ENCODE measurements at regions not wholly inside any gene's neighbourhood (a gene's known extent, or its start where the extent isn't known, plus 50 kb on each side); places are given as distances from the start of the nearest gene placed in this dataset.

DNA sequence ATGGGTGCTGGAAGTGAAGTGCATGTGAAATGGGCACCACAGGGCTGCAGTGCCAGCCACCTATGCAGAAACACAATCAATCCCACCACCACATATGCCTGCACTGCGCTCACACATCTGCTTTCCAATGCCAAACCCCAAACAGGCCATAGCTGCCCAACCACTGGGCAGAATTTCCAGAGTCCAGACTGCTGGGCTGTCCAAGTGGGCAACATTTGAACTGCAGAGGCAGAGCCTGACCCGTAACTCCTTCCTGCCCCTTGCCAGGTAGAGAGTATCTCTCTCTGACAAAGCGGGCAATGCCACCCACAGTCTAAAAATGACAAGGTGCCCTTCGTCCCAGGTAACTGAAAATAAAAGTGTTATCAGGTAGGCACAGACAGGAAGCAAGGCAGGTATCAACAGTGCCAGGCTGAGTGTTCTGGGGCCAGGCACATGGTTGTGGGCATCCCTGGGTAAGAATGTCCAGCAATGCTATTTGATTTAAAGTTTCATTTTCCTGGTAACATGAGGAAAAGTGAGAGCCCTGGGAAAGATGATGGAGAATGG is 79.5 kb downstream of the FOXA2 start:
- no peak for DNase-seq

DNA sequence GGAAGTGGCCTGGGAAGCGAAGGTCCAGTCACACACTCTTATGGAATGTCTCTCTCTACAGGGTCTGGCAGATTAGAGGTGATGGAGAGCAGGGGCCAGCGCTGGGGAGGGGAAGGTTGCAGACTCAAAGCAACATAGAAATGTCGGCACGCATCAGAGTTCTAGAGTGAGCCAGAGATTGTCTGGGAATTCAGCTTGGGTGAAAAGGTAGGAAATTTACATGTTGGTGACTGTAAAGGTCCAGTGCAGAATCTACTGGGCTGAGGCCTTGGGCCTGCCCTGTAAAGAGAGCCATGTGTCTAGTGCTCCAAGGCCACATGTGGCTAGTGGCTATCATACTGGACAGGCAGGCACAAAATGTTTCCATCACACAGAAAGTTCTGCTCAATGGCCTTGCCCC is 80.8 kb downstream of the FOXA2 start:
- DNase-seq, result no peak

DNA sequence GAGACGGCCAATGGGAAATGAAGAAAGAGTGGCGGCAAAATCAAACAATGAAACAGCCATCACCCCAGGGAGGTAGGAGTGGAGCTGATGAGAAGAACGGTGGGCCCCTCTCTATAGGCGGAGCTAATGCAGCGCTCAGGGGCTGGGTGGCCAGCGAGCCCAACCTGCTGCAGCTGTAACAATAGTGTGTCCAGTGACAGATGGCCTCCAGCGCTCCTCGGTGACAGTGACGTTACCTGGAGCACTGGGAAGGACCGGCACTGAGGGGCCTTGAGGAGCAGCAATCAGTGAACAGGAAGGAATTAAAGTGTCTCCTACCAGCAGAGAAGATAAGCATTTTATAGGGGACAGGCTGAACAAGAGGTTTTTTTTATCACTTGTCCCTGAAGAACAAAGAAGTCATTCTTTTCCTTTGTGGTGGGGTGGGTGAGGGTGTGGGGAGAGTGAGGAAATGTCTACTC is 81.6 kb downstream of the FOXA2 start:
- no peak for DNase-seq

DNA sequence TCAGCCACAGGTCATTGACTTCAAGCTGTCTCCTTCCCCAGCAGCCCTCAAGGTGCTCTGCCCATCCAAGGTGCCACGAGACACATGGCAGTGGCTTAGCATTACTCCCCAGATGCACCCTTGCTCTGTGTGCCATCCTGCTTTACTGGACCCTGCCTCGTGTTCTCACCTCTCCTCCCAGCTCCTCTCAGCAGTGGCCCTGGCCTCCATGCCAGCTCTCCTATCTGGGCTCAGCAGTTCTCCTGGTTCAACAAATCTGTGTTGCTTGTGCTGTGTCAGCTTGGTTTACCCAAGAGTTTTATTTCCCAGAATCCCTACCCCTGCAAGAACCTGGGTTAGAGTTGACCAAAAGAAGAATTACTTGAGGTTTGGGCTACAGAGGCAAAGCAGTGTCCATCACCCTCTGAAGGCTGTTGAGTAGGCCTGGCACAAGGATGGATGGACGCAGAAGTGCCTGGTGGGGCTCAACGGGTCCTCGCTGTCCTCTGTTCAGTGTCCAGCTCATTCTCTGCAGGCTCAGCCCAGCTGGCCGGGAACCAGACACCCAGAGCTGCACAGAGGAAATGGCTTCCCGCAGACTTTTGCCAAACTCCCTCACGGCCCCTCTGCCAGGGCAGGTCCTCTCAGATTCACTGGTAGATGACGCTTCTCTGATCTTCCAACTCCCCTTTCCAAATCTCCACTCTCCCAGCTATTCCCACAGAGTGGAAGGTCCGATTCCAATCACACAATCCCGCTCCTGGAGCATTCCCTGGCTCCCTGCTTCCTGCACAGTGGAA is 82.6 kb downstream of the FOXA2 start:
- no peak for DNase-seq

DNA sequence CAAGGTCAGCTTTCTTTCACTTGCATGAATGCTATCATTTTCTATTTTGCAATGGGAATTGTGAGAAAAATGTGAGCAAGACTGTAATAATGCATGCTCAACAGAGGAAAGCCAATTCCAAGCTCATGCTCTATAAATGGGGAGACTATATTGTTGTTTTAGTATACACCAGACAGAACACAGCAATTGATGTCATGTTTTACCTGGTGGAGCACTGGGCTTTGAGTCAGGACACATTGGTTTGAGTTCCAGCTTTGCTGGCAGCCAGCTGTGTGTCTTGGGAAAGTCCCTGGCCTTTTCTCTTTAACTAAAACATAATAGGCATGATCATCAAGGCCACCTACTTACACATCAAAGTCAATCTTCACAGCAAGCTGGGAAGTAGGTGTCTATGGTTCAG is 83.3 kb downstream of the FOXA2 start:
- DNase-seq, result no peak

DNA sequence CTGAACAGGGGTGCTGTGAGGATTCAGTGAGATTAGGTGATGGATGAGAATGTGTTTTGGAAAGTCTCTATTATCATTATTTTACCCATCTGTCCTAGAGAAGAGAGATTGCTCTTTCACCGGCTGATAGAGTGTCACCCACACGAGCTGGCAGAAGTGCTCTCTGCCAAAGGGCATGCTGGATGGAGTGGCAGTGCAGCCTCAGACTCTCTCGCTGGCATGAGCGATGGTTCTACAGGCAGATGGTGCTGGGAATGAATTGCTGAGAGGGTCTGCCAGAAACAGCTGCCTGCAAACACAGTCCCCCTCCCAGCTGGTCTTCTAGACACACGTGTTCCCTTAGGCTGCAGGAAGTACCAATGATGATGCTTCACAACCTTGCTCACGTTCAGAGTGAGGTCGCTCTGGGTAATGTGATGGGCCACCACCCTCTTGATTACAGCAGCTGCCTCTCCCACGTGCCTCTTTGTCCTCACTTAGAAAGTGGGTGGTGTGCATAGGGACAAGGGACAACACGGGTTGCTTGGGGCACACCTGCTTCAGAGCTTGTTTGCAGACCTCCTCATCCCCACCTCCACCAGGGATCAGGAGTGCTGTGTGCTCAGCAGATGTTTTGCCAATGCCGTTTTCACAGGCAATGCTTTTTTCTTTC is 84.7 kb downstream of the FOXA2 start:
- DNase-seq, result no peak

DNA sequence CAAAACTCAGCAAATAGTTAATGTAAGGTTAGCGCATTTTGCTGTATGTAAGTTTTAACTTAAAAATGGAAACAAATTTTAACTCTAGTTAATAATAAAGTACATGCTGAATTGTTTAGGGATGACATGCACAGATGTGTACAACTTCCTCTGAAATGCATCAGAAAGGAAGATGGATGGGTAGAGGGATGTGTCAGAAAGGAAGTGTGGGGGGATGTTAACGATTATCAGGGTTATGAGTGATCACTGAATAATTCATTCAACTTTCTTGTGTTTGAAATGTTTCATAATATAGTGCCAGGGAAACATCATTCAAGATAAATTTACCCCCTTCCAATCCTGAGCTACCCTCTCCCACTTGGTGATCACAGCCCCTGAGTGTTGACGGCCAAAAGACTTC is 87.6 kb downstream of the FOXA2 start:
- DNase-seq, result no peak

DNA sequence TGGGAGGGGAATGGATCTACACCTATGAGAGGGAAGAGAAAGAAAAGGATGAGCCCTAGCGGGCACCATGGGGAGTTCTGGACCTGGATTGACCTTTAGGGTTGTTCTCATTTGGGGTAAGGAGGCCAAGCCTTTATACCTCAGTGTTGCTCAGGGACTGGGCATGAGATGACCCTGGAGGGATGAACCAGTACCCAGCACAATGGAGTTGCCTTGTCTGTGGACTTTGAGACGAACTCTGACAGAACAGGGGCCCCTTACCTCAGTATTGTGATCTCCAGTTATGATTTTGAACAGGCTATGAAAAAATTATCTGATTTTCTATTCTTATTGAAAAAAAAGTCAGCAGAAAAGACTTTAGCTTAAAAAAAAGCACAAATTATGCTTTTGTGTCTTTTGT is 88.6 kb downstream of the FOXA2 start:
- DNase-seq, result no peak

DNA sequence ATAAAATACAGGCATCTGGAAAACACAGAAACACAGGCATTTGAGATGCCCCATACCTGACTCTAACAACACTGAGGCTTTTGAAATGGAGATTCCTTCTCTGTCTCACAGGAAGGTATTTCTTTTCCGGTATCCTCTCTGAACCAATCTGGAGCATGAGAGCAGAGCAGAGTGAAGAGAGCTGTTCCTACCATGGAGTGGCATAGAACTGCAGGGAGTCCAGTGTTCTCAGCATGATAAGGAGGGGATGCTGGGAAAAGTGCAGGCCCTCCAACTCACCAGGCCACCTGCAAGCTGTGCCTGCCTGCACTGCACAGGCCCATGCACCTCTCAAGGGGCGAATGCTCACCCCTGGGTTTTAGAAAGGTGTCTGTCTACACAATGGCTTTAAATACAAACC is 89.2 kb downstream of the FOXA2 start:
- no peak for DNase-seq

DNA sequence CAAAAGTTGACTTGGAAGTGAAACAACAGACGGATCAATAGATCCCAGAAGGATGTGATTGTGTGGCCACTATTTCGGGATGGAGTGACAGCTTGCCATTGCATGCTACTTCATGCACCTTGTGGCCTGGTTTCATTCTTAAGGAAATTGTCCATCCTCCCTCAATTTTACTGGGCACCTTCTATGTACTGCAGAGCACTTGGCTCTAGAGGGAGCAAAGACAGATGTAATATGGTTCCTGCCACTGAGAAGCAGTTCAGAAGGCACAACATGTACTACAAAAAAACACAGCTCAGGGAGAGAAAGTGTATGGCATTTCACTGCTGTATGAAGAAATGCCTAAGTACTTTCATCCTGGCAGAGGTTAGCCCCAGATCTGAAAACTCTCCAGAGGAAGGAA is 91.9 kb downstream of the FOXA2 start:
- DNase-seq, result no peak

DNA sequence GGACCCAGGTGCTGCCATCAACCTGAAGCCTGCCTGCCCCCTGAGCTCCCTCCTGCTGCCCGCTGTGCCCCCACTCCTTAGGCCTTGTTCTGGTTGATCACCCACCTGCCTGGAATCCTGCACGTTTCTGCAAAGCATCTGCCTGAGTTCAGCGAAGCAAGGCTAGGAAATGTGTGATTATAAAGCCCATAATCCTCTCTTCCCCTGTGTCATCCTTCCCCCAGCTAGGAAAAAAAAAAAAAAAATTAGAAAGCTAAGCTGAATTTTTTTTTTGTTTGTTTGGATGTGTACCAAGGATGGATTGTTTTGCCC is 93.2 kb downstream of the FOXA2 start:
- DNase-seq, result peak; percentile 65

DNA sequence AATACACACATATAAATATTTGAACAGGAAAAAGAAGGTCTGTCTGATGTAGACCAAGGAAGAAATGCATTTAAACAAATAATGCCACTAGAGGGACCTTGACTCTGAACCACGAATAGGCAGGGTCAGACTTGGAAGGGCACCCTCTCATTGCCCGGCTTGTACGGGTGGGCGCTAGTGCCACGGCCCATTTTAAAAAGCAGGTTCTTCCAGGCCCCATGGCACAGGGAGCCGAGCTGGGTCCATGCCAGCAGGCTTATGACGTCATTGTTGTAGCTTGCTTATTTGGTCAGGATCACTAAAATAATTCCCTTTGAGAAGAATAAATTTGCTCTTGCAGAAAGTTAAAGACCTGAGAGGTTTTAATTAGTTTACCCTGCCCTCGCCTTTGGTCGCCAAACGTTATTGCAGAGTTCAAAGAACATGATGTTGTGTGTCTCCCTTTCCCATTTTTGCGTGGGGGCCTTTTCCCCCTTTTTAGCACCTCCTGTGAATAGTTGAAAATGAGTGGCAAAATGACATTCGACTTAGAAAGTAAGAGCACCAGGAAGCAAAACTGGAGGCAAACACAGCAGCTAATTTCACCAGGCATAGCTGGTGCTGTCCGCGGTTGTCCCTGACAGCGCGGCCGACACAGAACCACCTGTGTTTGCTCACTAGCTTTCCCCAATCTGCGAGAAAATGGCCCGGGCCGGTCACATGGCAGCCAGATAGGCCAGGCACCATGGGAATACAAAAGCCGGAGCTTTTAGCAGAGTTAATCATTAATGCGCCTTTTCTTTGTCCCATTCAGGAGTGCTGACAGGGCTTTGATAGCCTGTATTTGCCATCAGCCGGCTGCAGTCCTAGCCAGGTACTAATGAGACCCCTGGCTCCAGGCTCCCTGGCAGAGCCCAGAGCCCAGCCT is 93.8 kb downstream of the FOXA2 start:
- DNase-seq, result peak; percentile 65

DNA sequence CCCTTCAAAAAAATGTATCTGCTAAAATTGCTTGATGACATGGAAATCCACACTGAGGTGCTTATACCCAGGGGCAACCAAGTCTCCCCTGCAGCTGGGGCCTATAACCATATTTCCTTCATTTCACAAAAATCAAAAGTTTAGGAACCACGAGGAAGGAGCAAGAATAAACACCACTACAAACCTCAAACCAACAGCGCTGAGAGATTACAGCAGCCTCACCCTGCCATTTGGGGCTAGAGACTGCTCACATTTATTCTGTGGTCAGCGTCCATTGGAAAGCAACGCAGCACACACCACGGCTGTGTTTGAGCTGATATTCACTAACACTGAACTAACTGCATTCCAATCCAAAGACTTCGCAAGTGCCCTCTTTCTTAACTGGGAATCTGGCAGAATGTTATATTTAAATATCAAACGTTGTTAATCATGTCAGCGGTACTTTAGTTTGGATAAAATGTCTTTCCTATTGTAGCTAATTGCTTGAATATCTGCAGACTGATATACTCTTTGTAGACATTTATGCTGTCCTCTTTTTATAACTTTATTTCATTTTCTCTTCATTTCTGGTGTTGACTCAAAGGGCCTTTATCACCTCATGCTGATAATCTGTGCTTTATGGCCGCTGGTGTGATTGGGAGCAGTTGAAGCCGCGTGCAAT is 94.6 kb downstream of the FOXA2 start:
- no peak for DNase-seq

DNA sequence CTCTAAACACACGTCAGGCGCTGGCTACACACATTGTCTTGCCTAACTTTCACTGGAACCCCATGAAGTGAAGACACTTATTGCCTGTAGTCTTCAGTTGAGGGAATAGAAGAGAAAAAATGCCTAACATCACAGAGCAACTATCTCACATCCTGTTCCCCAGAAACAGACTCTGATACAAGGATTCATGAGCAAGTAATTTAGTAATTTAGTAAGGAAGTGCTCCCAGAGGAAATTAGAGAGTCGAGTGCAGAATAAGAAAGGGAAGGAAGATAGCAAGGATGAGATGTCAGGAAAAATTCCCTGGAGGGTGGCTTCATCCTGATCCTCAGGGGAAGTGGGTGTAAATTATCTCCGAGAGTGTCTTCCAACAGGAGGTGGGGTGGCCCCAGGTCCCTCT is 104.0 kb downstream of the FOXA2 start:
- DNase-seq, result no peak

DNA sequence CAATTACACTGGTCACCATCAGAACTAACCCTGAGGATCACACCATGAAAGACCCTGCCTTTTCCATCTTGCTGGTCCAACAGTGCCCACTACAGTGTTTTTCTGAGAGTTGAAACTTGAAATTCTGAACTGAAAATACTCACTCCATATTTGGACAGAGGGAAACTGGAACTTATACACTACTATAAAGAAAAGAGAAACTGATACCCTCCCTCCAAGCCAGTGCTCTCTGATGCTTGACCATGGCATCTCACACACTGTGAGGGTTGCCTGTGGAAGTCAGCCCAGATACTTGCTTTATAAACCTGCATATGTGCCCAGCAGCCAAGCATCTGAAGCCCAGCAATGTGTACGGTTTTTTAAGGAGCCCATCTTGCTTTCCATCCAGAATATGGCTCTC is 108.7 kb downstream of the FOXA2 start:
- DNase-seq, result no peak

DNA sequence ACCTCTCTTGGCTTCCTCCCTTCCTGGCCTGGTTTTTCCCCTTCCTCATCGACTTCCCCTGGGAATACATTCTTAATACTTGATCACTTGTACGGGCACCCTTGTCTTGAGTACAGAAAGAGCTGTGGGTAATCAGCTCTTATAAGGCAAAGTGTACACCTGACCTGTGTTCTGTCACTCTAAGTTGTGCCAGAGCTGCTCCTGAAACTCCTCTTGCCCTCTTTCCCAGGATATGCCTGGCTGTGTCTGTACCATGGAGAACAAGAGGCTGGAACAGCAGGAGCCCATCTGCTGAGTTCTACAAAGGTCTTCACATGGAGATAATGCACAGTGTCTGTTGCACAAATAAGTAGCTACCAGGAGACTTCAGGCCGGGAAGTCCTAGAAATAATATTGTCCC is 110.1 kb downstream of the FOXA2 start:
- no peak for DNase-seq

DNA sequence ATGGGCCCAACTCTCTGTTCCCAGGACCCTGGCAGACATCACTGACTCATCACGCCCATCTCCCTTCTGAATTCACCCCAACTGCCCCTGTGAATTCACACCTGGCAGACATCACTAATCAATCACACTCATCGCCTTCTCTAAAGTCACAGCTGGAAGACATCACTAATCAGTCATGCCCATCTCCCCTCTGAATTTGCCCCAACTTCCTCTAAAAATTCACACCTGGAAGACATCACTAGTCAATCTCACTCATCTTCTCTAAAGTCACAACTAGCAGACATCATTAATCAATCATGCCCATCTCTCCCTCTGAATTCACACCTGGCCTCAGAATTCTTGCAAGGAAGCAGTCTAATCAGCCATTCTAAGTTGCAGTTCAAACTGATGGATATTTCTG is 111.1 kb downstream of the FOXA2 start:
- DNase-seq, result no peak

DNA sequence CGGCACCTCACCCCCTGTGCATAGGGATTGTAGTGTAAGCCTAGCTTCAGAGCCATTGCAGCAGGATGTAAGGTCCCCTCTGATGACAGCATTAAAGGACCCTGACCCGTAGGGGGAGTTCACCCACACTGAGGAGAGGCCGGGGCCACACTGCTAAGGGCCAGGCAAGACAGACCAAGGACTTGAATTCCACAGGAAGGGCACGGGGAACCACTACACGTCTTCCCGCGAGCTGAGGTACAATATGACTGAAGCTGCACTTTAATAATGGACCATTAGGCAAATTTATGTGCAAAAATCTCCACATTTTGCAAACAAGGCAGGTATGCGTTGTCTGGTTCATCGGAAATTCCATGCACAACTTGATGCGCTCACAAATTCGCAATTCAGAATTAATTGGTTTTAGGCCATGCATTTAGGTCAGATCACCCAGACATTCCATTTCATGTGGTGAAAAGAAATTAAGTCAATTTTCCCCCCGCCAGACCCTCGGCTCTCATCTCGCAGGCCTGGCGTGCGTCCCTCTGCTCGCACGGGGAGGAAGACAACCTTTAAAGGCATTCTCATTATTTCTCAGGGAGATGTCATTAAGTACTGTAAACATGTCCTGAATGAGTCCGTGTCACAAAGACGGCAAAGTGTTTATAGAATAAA is 111.8 kb downstream of the FOXA2 start:
- DNase-seq, result no peak

DNA sequence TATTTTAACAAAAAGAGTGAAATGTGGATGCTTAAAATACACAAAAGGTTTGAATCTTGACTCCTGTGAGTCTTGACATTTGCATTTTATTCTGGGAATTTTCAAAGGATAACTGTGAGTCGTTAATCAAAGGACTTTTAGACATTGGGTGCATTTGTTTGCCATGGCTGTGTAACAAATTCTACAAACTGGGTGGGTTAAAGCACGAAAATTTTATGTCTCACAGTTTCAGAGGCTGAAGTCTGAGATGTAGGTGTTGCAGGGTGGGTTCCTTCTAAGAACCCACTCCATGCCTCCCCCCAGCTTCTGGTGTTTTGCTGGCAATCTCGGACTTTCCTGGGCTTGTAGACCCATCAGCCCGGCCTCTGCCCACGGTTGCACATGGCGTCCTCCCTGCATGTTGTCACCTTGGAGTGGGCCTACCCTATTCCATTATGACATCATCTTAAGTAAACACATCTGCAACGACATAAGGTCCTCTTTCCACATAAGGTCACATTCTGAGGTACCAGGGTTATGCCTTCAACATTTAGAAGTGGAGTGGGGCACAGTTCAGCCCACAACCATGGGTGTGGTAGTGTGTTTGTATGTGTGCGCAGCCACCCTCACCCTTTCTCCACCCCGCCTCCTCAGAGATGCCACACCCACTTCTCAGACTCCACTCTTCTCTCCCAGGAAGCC is 113.1 kb downstream of the FOXA2 start:
- DNase-seq, result no peak

DNA sequence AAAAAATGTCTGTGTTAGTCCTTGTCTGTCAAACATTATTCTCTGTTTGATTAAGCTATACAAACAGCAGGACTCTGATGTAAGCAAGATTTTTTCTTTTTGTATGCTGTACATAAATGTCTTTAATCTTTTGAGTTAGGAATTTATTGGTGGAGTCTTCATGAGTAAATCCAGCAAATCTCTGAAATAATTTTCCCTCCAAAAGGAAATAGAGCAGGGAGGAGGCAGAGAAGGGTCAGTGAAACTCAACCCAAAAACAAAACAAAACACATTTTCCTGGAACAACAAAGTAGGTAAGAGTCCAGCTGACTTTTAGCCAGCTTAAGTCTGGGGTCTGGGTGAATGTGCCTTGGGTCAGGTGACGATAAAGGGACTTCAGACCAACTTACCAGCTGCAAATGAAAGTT is 113.7 kb downstream of the FOXA2 start:
- DNase-seq, result no peak

DNA sequence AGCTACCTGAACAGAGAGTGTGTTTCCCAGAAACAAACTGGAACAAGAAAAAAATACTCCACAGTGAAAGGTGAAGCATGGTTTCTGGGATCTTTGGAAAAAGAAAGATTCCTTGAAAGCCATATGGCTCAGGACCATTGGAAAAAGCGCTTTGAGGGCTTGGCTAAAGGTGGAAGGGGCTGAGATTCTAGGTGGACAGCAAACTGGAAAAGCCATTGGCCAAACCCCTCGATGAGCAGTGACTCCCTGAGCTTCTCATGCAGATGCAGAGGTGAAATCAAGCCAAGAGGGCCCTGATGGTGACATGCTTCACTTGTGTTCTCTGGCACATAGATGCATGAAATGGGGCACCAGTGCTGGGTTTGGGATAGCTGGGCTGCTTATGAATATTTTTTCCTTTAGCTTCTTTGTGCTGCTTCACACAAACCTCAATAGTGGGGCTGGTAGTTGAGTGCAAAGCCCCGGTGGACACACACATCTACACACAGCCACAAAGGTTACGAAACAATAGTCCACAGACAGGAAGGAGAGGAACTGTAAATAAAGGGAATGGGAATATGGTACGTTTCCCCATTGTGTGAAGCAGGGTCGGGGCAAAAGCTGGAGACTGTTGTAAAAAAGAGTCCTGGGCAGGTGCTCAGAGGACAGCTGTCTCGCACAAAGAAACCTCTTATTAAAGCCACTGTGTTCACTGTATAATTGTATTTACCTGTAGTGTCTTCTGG is 117.8 kb downstream of the FOXA2 start:
- DNase-seq, result no peak

Measured in kidney glomerular epithelial cell (primary cell).